ENCODE measurements at regions not wholly inside any gene's neighbourhood (a gene's known extent, or its start where the extent isn't known, plus 50 kb on each side); places are given as distances from the start of the nearest gene placed in this dataset.
"Not testable (repeated sequence)": the region's sequence is repeated elsewhere in the genome, so short reads cannot be mapped to it uniquely, and the experiment has no call there.

DNA sequence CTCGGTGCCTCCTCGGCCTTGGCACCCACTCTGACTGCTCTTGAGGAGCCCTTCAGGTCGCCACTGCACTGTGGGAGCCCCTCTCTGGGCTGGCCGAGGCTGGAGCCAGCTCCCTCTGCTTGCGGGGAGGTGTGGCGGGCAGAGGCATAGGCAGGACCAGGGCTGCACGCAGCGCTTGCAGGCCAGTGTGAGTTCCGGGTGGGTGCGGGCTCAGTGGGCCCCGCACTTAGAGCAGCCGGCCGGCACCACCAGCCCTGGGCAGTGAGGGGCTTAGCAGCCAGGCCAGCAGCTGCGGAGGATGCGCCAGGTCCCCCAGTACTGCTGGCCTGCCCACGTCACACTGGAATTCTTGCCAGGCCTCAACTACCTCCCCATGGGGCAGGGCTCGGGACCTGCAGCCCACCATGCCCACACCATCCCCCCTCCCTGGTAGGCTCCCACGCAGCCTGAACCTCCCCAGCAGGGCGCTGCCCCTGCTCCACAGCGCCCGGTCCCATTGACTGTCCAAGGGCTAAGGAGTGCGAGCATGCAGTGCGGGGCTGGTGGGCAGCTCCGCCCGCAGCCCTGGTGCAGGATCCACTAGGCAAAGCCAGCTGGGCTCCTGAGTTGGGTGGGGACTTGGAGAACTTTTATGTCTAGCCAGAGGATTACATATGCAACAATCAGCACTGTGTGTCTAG lies 602.9 kb upstream of the ST8SIA4 start:
- ATAC-seq (ENCODE audit: low read depth) (no peak), DNase-seq (ENCODE audit: low spot score in 2 of 2) (no peak)
- Mint-ChIP-seq H3K4me1 (no peaks in the 10 kb centered on the region), H3K36me3 (no peaks in the 10 kb centered on the region), H3K27ac (no peak overlapping the region), H3K27me3 (no peaks in the 10 kb centered on the region), H3K4me3 (no peak overlapping the region), H3K9me3 (peaks cover 6% of the 10 kb centered on the region)

GRCh38 chr5:101482931-101483330 lies 579.8 kb upstream of the ST8SIA4 start:
- Mint-ChIP-seq H3K4me1 (no peaks in the 10 kb centered on the region), H3K36me3 (no peaks in the 10 kb centered on the region), H3K27me3 (no peaks in the 10 kb centered on the region), H3K27ac (no peak overlapping the region), H3K4me3 (no peak overlapping the region), H3K9me3 (no peaks in the 10 kb centered on the region)
- DNase-seq (ENCODE audit: low spot score in 2 of 2): no peak
- ATAC-seq (ENCODE audit: low read depth): no peak

DNA sequence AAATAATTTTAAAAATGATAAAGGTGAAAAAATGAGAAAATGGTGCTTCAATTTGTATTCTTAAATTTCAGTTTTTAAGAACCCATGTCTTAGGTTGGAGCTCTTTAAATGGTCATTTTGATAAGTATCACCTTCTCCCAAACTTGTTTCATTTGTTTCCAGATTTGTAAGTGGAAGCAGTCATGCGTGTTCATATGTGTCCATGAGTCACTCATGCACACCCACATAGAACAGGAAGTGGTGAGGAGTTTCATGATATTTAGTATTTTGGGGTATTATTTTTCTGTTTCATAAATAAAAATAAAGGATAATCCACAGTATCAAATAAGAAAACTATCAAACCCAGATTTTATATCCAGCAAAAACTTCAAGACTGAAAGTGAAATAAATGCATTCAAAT lies 570.4 kb upstream of the ST8SIA4 start:
- no peaks in the 10 kb centered on the region for H3K4me1 Mint-ChIP-seq
- ATAC-seq (ENCODE audit: low read depth): no peak
- H3K27ac Mint-ChIP-seq: no peak overlapping the region
- DNase-seq (ENCODE audit: low spot score in 2 of 2): no peak
- no peaks in the 10 kb centered on the region for H3K9me3 Mint-ChIP-seq
- H3K4me3 Mint-ChIP-seq: no peak overlapping the region
- H3K27me3 Mint-ChIP-seq: no peaks in the 10 kb centered on the region
- H3K36me3 Mint-ChIP-seq: no peaks in the 10 kb centered on the region

GRCh38 chr5:101461455-101461854 lies 558.4 kb upstream of the ST8SIA4 start:
- Mint-ChIP-seq H3K4me1 (no peaks in the 10 kb centered on the region), H3K36me3 (no peaks in the 10 kb centered on the region), H3K27me3 (no peaks in the 10 kb centered on the region), H3K4me3 (no peak overlapping the region), H3K9me3 (no peaks in the 10 kb centered on the region), H3K27ac (no peak overlapping the region)
- no peak for DNase-seq (ENCODE audit: low spot score in 2 of 2)
- ATAC-seq (ENCODE audit: low read depth): no peak

DNA sequence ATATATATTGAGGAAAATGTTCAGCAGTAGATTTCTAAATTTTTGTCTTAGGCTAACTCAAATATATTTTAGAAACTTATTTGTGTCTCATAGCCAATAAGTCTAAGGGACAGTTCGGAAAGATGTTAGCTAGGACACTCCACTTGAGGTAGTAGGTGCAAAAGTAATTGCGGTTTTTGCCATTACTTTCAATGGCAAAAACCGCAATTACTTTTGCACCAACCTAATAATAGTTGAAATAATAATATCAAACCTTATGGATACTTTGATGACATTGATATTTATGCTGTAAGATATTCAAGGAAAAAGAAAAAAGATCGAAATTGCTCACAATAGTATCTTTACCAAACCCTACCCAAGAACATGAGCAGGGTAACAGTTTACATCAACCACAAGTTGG lies 555.5 kb upstream of the ST8SIA4 start:
- Mint-ChIP-seq H3K27ac (no peak overlapping the region), H3K4me1 (no peaks in the 10 kb centered on the region), H3K4me3 (no peak overlapping the region), H3K27me3 (no peaks in the 10 kb centered on the region), H3K9me3 (no peaks in the 10 kb centered on the region), H3K36me3 (no peaks in the 10 kb centered on the region)
- DNase-seq (ENCODE audit: low spot score in 2 of 2) (no peak), ATAC-seq (ENCODE audit: low read depth) (no peak)

DNA sequence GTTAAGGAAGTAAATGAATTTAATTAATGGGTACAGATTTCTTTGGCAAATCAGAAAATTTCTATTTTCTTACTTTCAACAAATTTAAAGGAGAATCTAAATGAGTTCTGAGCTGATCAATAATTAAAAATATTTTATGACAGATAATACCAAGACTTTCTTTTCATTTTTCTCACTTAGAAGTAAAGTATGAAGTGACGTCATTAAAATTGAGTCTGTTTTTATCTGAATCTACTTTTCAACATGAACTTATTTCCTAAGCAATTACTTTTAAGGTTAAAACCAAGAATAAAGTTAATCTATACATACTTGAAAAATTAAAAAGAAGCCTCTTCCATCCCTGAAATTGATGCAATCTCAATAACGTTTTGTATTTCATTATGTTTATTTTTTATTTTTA lies 552.8 kb upstream of the ST8SIA4 start:
- Mint-ChIP-seq H3K4me3 (no peak overlapping the region), H3K4me1 (no peaks in the 10 kb centered on the region), H3K27me3 (no peaks in the 10 kb centered on the region), H3K9me3 (no peaks in the 10 kb centered on the region), H3K36me3 (no peaks in the 10 kb centered on the region), H3K27ac (no peak overlapping the region)
- no peak for ATAC-seq (ENCODE audit: low read depth)
- no peak for DNase-seq (ENCODE audit: low spot score in 2 of 2)

DNA sequence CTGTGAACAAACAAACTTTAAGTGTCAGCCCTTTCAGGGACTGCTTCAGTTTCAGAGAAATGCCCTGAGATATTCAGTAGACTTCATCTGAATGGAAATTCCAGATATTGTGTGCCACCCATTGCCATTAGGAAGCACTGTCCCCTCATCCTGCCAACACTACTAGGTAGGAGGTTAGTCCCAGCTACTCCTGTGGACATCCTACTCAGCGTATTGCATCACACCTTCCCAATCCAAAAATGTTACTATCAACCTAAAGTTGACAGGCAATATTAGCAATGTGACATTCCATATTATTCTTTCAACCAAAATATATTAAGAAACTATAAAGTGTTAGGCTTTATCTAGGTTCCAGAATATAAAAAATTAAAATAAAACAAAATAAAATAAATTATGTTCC lies 552.0 kb upstream of the ST8SIA4 start:
- DNase-seq (ENCODE audit: low spot score in 2 of 2): no peak
- no peak for ATAC-seq (ENCODE audit: low read depth)
- Mint-ChIP-seq H3K9me3 (no peaks in the 10 kb centered on the region), H3K27me3 (no peaks in the 10 kb centered on the region), H3K36me3 (no peaks in the 10 kb centered on the region), H3K4me1 (no peaks in the 10 kb centered on the region), H3K4me3 (no peak overlapping the region), H3K27ac (no peak overlapping the region)

DNA sequence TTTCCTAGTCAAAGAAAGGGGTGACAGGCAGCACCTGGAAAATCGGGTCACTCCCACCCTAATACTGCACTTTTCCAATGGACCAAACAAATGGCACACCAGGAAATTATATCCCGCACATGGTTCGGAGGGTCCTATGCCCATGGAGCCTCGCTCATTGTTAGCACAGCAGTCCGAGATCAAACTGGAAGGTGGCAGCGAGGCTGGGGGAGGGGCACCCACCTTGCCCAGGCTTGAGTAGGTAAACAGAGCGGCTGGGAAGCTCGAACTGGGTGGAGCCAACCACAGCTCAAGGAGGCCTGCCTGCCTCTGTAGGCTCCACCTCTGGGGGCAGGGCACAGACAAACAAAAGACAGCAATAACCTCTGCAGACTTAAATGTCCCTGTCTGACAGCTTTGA lies 539.2 kb upstream of the ST8SIA4 start:
- not testable (repeated sequence) for DNase-seq (ENCODE audit: low spot score in 2 of 2); H3K4me3 Mint-ChIP-seq; H3K4me1 Mint-ChIP-seq; H3K27me3 Mint-ChIP-seq; H3K36me3 Mint-ChIP-seq; H3K27ac Mint-ChIP-seq; H3K9me3 Mint-ChIP-seq; ATAC-seq (ENCODE audit: low read depth)

GRCh38 chr5:101440173-101440572 lies 537.1 kb upstream of the ST8SIA4 start:
- no peak for ATAC-seq (ENCODE audit: low read depth)
- Mint-ChIP-seq H3K9me3 (peaks cover 7% of the 10 kb centered on the region), H3K36me3 (peaks cover 1% of the 10 kb centered on the region), H3K27me3 (peaks cover 2% of the 10 kb centered on the region), H3K27ac (no peak overlapping the region), H3K4me3 (no peak overlapping the region), H3K4me1 (no peaks in the 10 kb centered on the region)
- no peak for DNase-seq (ENCODE audit: low spot score in 2 of 2)

DNA sequence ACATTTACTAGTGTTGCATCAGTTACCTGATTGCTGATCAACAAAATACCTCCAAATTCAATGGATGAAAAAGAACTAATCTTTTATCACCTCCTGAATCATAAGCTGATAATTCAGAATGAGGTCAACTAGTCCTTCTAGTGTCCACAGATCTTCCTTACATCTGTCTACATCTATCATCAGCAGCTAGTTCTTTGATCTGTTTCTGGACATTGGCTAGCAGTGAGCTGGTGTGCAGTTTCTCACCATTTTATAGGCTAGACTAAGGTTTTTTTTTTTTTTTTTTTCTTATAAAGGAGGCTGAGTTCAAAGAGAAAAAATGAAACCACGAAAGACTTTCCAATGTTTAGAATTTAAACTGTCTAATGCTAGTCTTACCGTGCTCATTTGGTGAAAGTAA lies 534.3 kb upstream of the ST8SIA4 start:
- H3K36me3 Mint-ChIP-seq: no peaks in the 10 kb centered on the region
- no peak for ATAC-seq (ENCODE audit: low read depth)
- no peaks in the 10 kb centered on the region for H3K4me1 Mint-ChIP-seq
- no peak for DNase-seq (ENCODE audit: low spot score in 2 of 2)
- H3K4me3 Mint-ChIP-seq: no peak overlapping the region
- no peaks in the 10 kb centered on the region for H3K9me3 Mint-ChIP-seq
- no peaks in the 10 kb centered on the region for H3K27me3 Mint-ChIP-seq
- H3K27ac Mint-ChIP-seq: no peak overlapping the region

DNA sequence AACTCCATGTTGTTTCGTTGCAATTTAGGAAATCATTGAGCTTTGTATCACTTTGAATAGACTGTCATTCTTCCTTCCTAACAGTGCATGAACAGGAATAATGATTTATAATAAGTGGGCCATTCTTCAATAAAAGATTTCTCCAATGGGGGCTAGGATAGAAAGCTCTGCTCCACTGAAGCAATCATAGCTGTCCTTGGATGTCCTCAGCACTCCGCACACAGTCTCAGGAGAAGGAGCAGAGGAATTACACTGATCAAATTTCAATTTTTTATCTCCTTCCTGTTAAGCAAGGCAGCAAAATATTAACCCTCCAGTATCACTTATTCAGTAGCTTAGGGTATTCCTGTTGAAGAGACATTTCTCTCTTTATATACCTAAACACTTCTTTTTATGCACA lies 532.7 kb upstream of the ST8SIA4 start:
- no peaks in the 10 kb centered on the region for H3K4me1 Mint-ChIP-seq
- no peaks in the 10 kb centered on the region for H3K36me3 Mint-ChIP-seq
- DNase-seq (ENCODE audit: low spot score in 2 of 2) (no peak), ATAC-seq (ENCODE audit: low read depth) (no peak)
- no peak overlapping the region for H3K27ac Mint-ChIP-seq
- no peaks in the 10 kb centered on the region for H3K9me3 Mint-ChIP-seq
- no peaks in the 10 kb centered on the region for H3K27me3 Mint-ChIP-seq
- H3K4me3 Mint-ChIP-seq: no peak overlapping the region

GRCh38 chr5:101431201-101431600 lies 528.1 kb upstream of the ST8SIA4 start:
- H3K27me3 Mint-ChIP-seq: peaks cover 1% of the 10 kb centered on the region
- H3K27ac Mint-ChIP-seq: no peak overlapping the region
- DNase-seq (ENCODE audit: low spot score in 2 of 2): no peak
- H3K9me3 Mint-ChIP-seq: no peaks in the 10 kb centered on the region
- H3K36me3 Mint-ChIP-seq: no peaks in the 10 kb centered on the region
- H3K4me3 Mint-ChIP-seq: no peak overlapping the region
- ATAC-seq (ENCODE audit: low read depth): no peak
- H3K4me1 Mint-ChIP-seq: peaks cover 2% of the 10 kb centered on the region

DNA sequence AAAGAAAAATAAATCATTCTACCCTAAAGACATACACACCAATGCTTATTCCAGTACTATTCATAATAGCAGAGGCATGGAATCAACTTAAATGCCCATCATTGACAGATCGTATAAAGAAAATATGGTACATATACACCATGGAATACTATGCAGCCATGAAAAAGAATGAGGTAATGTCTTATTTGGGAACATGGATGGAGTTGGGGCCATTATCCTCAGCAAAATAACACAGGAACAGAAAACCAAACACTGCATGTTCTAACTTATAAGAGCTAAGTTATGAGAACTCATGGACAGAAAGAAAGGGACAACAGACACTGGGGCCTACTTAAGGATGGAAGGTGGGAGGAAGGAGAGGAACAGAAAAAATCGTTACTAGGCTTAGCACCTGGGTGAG lies 527.5 kb upstream of the ST8SIA4 start:
- Mint-ChIP-seq H3K9me3 (no peaks in the 10 kb centered on the region), H3K4me3 (no peak overlapping the region), H3K27me3 (peaks cover 1% of the 10 kb centered on the region), H3K27ac (no peak overlapping the region), H3K36me3 (no peaks in the 10 kb centered on the region), H3K4me1 (peaks cover 2% of the 10 kb centered on the region)
- DNase-seq (ENCODE audit: low spot score in 2 of 2): no peak
- no peak for ATAC-seq (ENCODE audit: low read depth)

- peaks cover 1% of the 10 kb centered on the region for H3K27me3 Mint-ChIP-seq
- H3K4me1 Mint-ChIP-seq: peaks cover 2% of the 10 kb centered on the region
- H3K4me3 Mint-ChIP-seq: no peak overlapping the region
- DNase-seq (ENCODE audit: low spot score in 2 of 2) (no peak), ATAC-seq (ENCODE audit: low read depth) (no peak)
- H3K27ac Mint-ChIP-seq: no peak overlapping the region
- no peaks in the 10 kb centered on the region for H3K36me3 Mint-ChIP-seq
- H3K9me3 Mint-ChIP-seq: no peaks in the 10 kb centered on the region
Observed at GRCh38 chr5:101429241-101429640, 526.2 kb upstream of the ST8SIA4 start.

DNA sequence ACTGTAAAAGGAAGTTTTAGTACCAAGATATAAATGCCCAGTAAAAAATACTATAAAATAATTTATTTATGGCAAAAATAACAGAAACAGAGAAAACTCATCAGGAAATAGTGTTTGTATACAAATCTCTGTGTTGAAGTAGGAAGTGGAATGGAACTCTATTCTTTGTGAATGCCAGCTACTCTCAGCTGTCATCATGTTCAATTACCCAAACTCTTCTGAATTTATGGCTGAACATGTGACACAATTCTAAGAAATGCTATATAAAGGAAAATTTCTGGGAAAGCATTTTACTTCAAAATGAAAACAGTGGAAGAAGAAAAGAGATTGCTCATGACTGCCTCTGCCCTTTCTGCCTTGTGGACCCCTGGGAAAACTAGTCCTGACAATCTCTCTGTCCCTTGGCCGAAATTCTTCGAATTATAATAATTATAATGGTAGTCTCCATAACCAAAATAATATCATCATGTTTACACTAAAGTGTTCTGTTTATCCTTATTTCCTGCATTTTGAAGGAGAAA lies 522.3 kb upstream of the ST8SIA4 start:
- Mint-ChIP-seq H3K27ac (no peak overlapping the region), H3K4me3 (no peak overlapping the region), H3K27me3 (peaks cover 1% of the 10 kb centered on the region), H3K9me3 (no peaks in the 10 kb centered on the region), H3K4me1 (peaks cover 2% of the 10 kb centered on the region), H3K36me3 (no peaks in the 10 kb centered on the region)
- DNase-seq (ENCODE audit: low spot score in 2 of 2) (no peak), ATAC-seq (ENCODE audit: low read depth) (no peak)

Measured in memory B cell (primary cell).